Vagina (tissue), 2 donors: ENCODE measurements at regions not wholly inside any gene's neighbourhood (a gene's known extent, or its start where the extent isn't known, plus 50 kb on each side); places are given as distances from the start of the nearest gene placed in this dataset.

ENCODE experiments used
- DNase-seq, 2 donors: peaks; one replicate each; pipeline ENCODE4 v3.0.0-alpha.2; 2017; ENCODE audit errors: extremely low spot score in 2 of 2
- H3K27ac ChIP-seq: fragments of 200-600 bp; sonication (generic); one replicate; pipeline ENCODE4 v1.5.1; 2019
- H3K27me3 ChIP-seq: fragments of 200-600 bp; sonication (generic); one replicate; pipeline ENCODE4 v1.5.1; 2019
- H3K36me3 ChIP-seq, 2 donors: fragments of 200-600 bp; sonication (generic); one replicate each; pipeline ENCODE4 v1.5.1; 2017 to 2019
- H3K4me1 ChIP-seq: fragments of 200-600 bp; sonication (generic); one replicate; pipeline ENCODE4 v1.5.1; 2019
- H3K4me3 ChIP-seq, 2 donors: fragments of 200-600 bp; sonication (generic); 1 replicate in 1 of 2; 2 replicates in 1 of 2; pipeline ENCODE4 v1.5.1; 2016 to 2019
- H3K9me3 ChIP-seq: fragments of 200-600 bp; sonication (generic); one replicate; pipeline ENCODE4 v1.5.1; 2019
- CTCF ChIP-seq, 3 experiments: fragments of 450-650 bp in 2 of 3; fragments of 200-600 bp in 1 of 3; sonication (generic) in 1 of 3; IDR thresholded peaks; one replicate each; pipeline ENCODE4 v1.5.1; 2017 to 2019; ENCODE audit warnings: antibody characterized with exemption in 3 of 3, mild to moderate bottlenecking in 2 of 3, moderate library complexity in 2 of 3
- POLR2A ChIP-seq, 2 donors: fragments of 450-650 bp; IDR thresholded peaks; one replicate each; pipeline ENCODE4 v1.6.1; 2017; ENCODE audit warnings: antibody characterized with exemption in 2 of 2, mild to moderate bottlenecking in 2 of 2, moderate library complexity in 2 of 2
- POLR2AphosphoS5 ChIP-seq, 2 donors: sonication (generic); formaldehyde crosslinking; IDR thresholded peaks; one replicate each; pipeline ENCODE4 v1.9.0; 2017; ENCODE audit warnings: antibody characterized with exemption in 2 of 2, mild to moderate bottlenecking in 2 of 2, low read depth in 1 of 2; ENCODE audit not compliant: insufficient read depth in 1 of 2
- intact Hi-C: fragments of 100-400 bp; cut with DNase I; formaldehyde crosslinking; loops from one replicate; pipeline ENCODE4 v1.15.1; 2023

- Histone ChIP-seq H3K27ac (no peak overlapping the region), H3K27me3 (no peaks in the 10 kb centered on the region), H3K9me3 (no peaks in the 10 kb centered on the region), H3K4me3 (no peak overlapping the region), H3K4me1 (no peaks in the 10 kb centered on the region), H3K36me3 (no peaks in the 10 kb centered on the region)
- intact Hi-C loops: no loop called here
- TF ChIP-seq CTCF (IDR thresholded peaks at IDR 0.05) (no peak), POLR2A (IDR thresholded peaks at IDR 0.05) (no peak), POLR2AphosphoS5 (IDR thresholded peaks at IDR 0.05; ENCODE audit: insufficient read depth in 1 of 2, low read depth in 1 of 2) (no peak)
- DNase-seq: no peak
Observed at GRCh38 chr5:103638979-103639378, 76.4 kb upstream of the NUDT12 start.

- DNase-seq: no peak
- no peak for TF ChIP-seq POLR2A (IDR thresholded peaks at IDR 0.05)
- intact Hi-C loops: no loop called here
Observed at GRCh38 chr5:103624675-103625074, 62.1 kb upstream of the NUDT12 start.

GRCh38 chr5:103624035-103624480, 61.5 kb upstream of the NUDT12 start:
- Histone ChIP-seq H3K27ac (no peak overlapping the region), H3K4me1 (peaks cover 6% of the 10 kb centered on the region), H3K9me3 (no peaks in the 10 kb centered on the region), H3K4me3 (no peak overlapping the region), H3K36me3 (no peaks in the 10 kb centered on the region), H3K27me3 (no peaks in the 10 kb centered on the region)
- TF ChIP-seq POLR2A (IDR thresholded peaks at IDR 0.05): no peak
- TF ChIP-seq POLR2AphosphoS5 (IDR thresholded peaks at IDR 0.05; ENCODE audit: insufficient read depth in 1 of 2, low read depth in 1 of 2): no peak
- TF ChIP-seq CTCF (IDR thresholded peaks at IDR 0.05): no peak
- DNase-seq: no peak
- intact Hi-C loops: no loop called here

More at GRCh38 chr5:103624675-103625074, 62.1 kb upstream of the NUDT12 start:
- H3K4me1 ChIP-seq: peaks cover 6% of the 10 kb centered on the region
- no peaks in the 10 kb centered on the region for H3K9me3 ChIP-seq
- H3K4me3 ChIP-seq: no peak overlapping the region
- no peaks in the 10 kb centered on the region for H3K27me3 ChIP-seq
- no peaks in the 10 kb centered on the region for H3K36me3 ChIP-seq
- no peak overlapping the region for H3K27ac ChIP-seq

GRCh38 chr5:103623425-103623824, 60.8 kb upstream of the NUDT12 start:
- Histone ChIP-seq H3K4me3 (no peak overlapping the region), H3K27ac (no peak overlapping the region), H3K9me3 (no peaks in the 10 kb centered on the region), H3K4me1 (peaks cover 6% of the 10 kb centered on the region), H3K27me3 (no peaks in the 10 kb centered on the region), H3K36me3 (no peaks in the 10 kb centered on the region)
- DNase-seq: no peak
- intact Hi-C loops: no loop called here
- TF ChIP-seq POLR2AphosphoS5 (IDR thresholded peaks at IDR 0.05; ENCODE audit: insufficient read depth in 1 of 2, low read depth in 1 of 2) (no peak), CTCF (IDR thresholded peaks at IDR 0.05) (no peak), POLR2A (IDR thresholded peaks at IDR 0.05) (no peak)

- no peak for DNase-seq
- Histone ChIP-seq H3K36me3 (no peaks in the 10 kb centered on the region), H3K27ac (no peak overlapping the region), H3K4me3 (no peak overlapping the region), H3K27me3 (no peaks in the 10 kb centered on the region), H3K9me3 (no peaks in the 10 kb centered on the region), H3K4me1 (peaks cover 6% of the 10 kb centered on the region)
- intact Hi-C loops: no loop called here
- TF ChIP-seq POLR2AphosphoS5 (IDR thresholded peaks at IDR 0.05; ENCODE audit: insufficient read depth in 1 of 2, low read depth in 1 of 2): no peak
- no peak for TF ChIP-seq POLR2A (IDR thresholded peaks at IDR 0.05)
- no peak for TF ChIP-seq CTCF (IDR thresholded peaks at IDR 0.05)
Observed at GRCh38 chr5:103621548-103621930, 59.0 kb upstream of the NUDT12 start.
